ENCODE measurements at regions not wholly inside any gene's neighbourhood (a gene's known extent, or its start where the extent isn't known, plus 50 kb on each side); places are given as distances from the start of the nearest gene placed in this dataset.

GRCh38 chr4:124018383-124019317, 622.1 kb downstream of the SPRY1 start:
- peak overlapping the region; percentile 77 for H2AFZ ChIP-seq (ENCODE audit: insufficient read depth, low read depth, low read length, poor library complexity, severe bottlenecking)
- H3K4me2 ChIP-seq (replicated peaks; ENCODE audit: low read depth, low read length, poor library complexity, severe bottlenecking), result peak overlapping the region; percentile 65
- H3K4me3 Mint-ChIP-seq, result peak overlapping the region; percentile 76
- H3K27me3 ChIP-seq (replicated peaks in 1 of 4; ENCODE audit: control extremely low read depth in 1 of 4, control insufficient read depth in 3 of 4, insufficient read depth in 4 of 4, low read length in 3 of 4), result no peaks in the 10 kb centered on the region
- H3K36me3 ChIP-seq (replicated peaks in 1 of 2; ENCODE audit: control extremely low read depth in 1 of 2, control insufficient read depth in 1 of 2, extremely low read depth in 1 of 2, insufficient read depth in 2 of 2, low read length in 1 of 2), result no peaks in the 10 kb centered on the region
- POLR2A ChIA-PET, result no interaction called here
- peaks cover 0 to 3% (median 0%) of the 10 kb centered on the region in 3 donors for H3K9me3 ChIP-seq (ENCODE audit: control extremely low read depth in 1 of 3, control insufficient read depth in 2 of 3, insufficient read depth in 1 of 3, low read length in 2 of 3)
- intact Hi-C loops (cut with micrococcal nuclease), result no loop called here
- WGBS (ENCODE audit: insufficient coverage), result 29% methylated on average over 7 of the region's 7 CpGs
- TF ChIP-seq CTCF (IDR thresholded peaks at IDR 0.05), result no peak
- TF ChIP-seq EZH2 (IDR thresholded peaks at IDR 0.05; ENCODE audit: borderline replicate concordance, insufficient read depth, low read depth, low read length, poor library complexity, severe bottlenecking), result no peak
- peaks cover 3% of the 10 kb centered on the region for H3K27me3 Mint-ChIP-seq
- DNase-seq (peak; percentile 37), ATAC-seq (ENCODE audit: low read depth) (peak; percentile 64)
- H3K27ac Mint-ChIP-seq, result peak overlapping the region; percentile 89
- CTCF ChIA-PET, result no interaction called here
- H3K4me1 Mint-ChIP-seq, result peaks cover 16% of the 10 kb centered on the region
- no peaks in the 10 kb centered on the region for H4K20me1 ChIP-seq (ENCODE audit: control insufficient read depth, insufficient read depth, low read length, poor library complexity, severe bottlenecking)
- H3K9ac ChIP-seq (ENCODE audit: low read length), result peak overlapping the region; percentile 52
- H3K4me3 ChIP-seq (ENCODE audit: control extremely low read depth in 1 of 5, extremely low read depth in 1 of 5, insufficient read depth in 1 of 5, low read depth in 2 of 5, low read length in 4 of 5), result peak overlapping the region; percentile 16 to 50 (median 21)
- H3K4me1 ChIP-seq (ENCODE audit: control insufficient read depth in 2 of 2, insufficient read depth in 2 of 2, low read length in 2 of 2), result peaks cover 4 to 18% of the 10 kb centered on the region in 2 donors
- no peaks in the 10 kb centered on the region for H3K9me3 Mint-ChIP-seq (ENCODE audit: insufficient read depth)
- H3K79me2 ChIP-seq (ENCODE audit: control insufficient read depth, insufficient read depth, low read length), result no peaks in the 10 kb centered on the region
- H3K27ac ChIP-seq (ENCODE audit: low read length in 2 of 2), result peak overlapping the region; percentile 58 to 71

Measured in B cell (primary cell).